Smooth muscle cell (in vitro differentiated cells): ENCODE measurements at regions not wholly inside any gene's neighbourhood (a gene's known extent, or its start where the extent isn't known, plus 50 kb on each side); places are given as distances from the start of the nearest gene placed in this dataset.

ENCODE experiments used
- DNase-seq: peaks from one replicate; lab custom pipeline; 2025; ENCODE audit not compliant: unreplicated experiment; lab: John Stamatoyannopoulos, UW
- H2AFZ ChIP-seq: fragments of 200-600 bp; sonication (generic); 2 replicates; pipeline ENCODE4 v1.6.0; 2016; ENCODE audit warnings: antibody characterized with exemption, low read depth, mild to moderate bottlenecking
- H3F3A ChIP-seq: fragments of 200-600 bp; sonication (generic); 2 replicates; pipeline ENCODE4 v1.6.0; 2017; ENCODE audit warnings: antibody characterized with exemption, low read depth
- H3K27ac ChIP-seq: fragments of 200-600 bp; sonication (generic); 2 replicates; pipeline ENCODE4 v1.5.1; 2016; ENCODE audit warnings: low read depth, mild to moderate bottlenecking
- H3K27me3 ChIP-seq: fragments of 200-600 bp; sonication (generic); 2 replicates; pipeline ENCODE4 v1.6.1; 2016; ENCODE audit warnings: low read depth, mild to moderate bottlenecking
- H3K36me3 ChIP-seq: fragments of 200-600 bp; sonication (generic); 2 replicates; pipeline ENCODE4 v1.5.1; 2016; ENCODE audit warnings: low read depth
- H3K4me1 ChIP-seq: fragments of 200-600 bp; sonication (generic); 2 replicates; pipeline ENCODE4 v1.5.1; 2016; ENCODE audit warnings: low read depth
- H3K4me2 ChIP-seq: fragments of 200-600 bp; sonication (generic); 2 replicates; pipeline ENCODE4 v1.6.0; 2016; ENCODE audit warnings: mild to moderate bottlenecking
- H3K4me3 ChIP-seq: fragments of 200-600 bp; sonication (generic); 2 replicates; pipeline ENCODE4 v1.5.1; 2016; ENCODE audit warnings: mild to moderate bottlenecking
- H3K79me2 ChIP-seq: fragments of 200-600 bp; sonication (generic); 2 replicates; pipeline ENCODE4 v1.6.0; 2016; ENCODE audit warnings: low read depth, mild to moderate bottlenecking
- H3K9ac ChIP-seq: fragments of 200-600 bp; sonication (generic); 2 replicates; pipeline ENCODE4 v1.6.0; 2016; ENCODE audit warnings: low read depth
- H3K9me3 ChIP-seq: fragments of 200-600 bp; sonication (generic); replicated peaks from 2 replicates; pipeline ENCODE4 v1.5.1; 2016; ENCODE audit warnings: low read depth
- H4K20me1 ChIP-seq: fragments of 200-600 bp; sonication (generic); 2 replicates; pipeline ENCODE4 v1.6.0; 2016; ENCODE audit warnings: low read depth
- WGBS: methylation state at CpG from one replicate; pipeline ENCODE4 v1.1.7; 2016; ENCODE audit warnings: low lambda C conversion rate; 5-methylcytosine and 5-hydroxymethylcytosine counted together
- TF ChIP-seq, protein P1 (sequence below): fragments of 200-600 bp; sonication (generic); IDR thresholded peaks from 2 replicates; pipeline ENCODE4 v1.5.1; 2017; ENCODE audit warnings: borderline replicate concordance, mild to moderate bottlenecking, antibody characterized with exemption; ENCODE audit not compliant: insufficient read depth, poor library complexity, severe bottlenecking

DNA sequence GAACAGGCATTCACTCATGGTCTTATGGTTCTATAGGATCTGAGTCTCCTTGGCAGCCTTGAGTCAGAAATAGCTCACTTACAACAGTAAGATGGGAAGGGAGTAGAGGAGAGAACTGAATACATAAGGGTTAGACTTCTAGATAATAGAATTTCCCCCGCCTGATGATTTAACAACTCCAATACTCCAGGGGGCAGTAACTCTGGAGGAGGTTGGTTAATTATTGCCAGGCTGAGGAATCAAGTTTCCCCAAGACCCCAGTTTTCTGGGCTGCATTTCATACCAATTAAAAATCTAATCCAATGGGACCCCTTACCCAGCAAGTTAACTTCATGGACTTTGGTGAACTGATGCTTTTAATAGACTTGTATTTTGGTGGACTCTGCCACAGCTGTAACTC, 94.2 kb upstream of the MOCS1 start:
- Histone ChIP-seq H3K27ac (no peak overlapping the region), H3K27me3 (peaks cover 25% of the 10 kb centered on the region), H3F3A (no peaks in the 10 kb centered on the region), H3K4me3 (no peak overlapping the region), H3K9me3 (no peaks in the 10 kb centered on the region), H3K79me2 (no peaks in the 10 kb centered on the region), H3K4me2 (no peak overlapping the region), H3K4me1 (no peaks in the 10 kb centered on the region), H2AFZ (no peak overlapping the region), H3K36me3 (no peaks in the 10 kb centered on the region), H3K9ac (no peak overlapping the region), H4K20me1 (no peaks in the 10 kb centered on the region)
- DNase-seq, result no peak
- WGBS, result 91% methylated on average over 1 of the region's 1 CpG
- TF ChIP-seq, protein P1, sequence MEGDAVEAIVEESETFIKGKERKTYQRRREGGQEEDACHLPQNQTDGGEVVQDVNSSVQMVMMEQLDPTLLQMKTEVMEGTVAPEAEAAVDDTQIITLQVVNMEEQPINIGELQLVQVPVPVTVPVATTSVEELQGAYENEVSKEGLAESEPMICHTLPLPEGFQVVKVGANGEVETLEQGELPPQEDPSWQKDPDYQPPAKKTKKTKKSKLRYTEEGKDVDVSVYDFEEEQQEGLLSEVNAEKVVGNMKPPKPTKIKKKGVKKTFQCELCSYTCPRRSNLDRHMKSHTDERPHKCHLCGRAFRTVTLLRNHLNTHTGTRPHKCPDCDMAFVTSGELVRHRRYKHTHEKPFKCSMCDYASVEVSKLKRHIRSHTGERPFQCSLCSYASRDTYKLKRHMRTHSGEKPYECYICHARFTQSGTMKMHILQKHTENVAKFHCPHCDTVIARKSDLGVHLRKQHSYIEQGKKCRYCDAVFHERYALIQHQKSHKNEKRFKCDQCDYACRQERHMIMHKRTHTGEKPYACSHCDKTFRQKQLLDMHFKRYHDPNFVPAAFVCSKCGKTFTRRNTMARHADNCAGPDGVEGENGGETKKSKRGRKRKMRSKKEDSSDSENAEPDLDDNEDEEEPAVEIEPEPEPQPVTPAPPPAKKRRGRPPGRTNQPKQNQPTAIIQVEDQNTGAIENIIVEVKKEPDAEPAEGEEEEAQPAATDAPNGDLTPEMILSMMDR, result no peak

DNA sequence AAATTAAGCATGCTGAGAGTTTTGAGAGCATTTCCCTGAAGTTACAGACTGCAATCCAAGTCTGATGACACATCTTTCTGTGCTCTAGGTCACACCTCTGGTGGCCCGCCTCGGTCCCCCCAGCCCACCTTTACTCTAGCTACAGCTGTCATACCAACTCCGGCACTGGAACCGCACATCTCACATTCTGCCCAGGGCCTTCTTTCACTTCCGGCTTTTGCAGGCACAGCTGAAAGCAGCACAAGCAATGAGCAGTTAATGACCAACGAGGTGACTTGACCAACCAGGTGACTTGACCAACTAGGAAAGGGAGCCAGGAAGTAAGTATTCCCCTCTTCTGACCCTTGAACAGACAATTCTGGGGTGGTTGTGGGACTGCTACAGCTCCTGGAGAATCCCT, 88.6 kb upstream of the MOCS1 start:
- Histone ChIP-seq H3K27ac (no peak overlapping the region), H2AFZ (no peak overlapping the region), H3K27me3 (peaks cover 30% of the 10 kb centered on the region), H4K20me1 (no peaks in the 10 kb centered on the region), H3K36me3 (no peaks in the 10 kb centered on the region), H3K4me1 (no peaks in the 10 kb centered on the region), H3K9ac (no peak overlapping the region), H3K9me3 (no peaks in the 10 kb centered on the region), H3K4me3 (no peak overlapping the region), H3K4me2 (no peak overlapping the region), H3F3A (no peaks in the 10 kb centered on the region), H3K79me2 (no peaks in the 10 kb centered on the region)
- DNase-seq, result no peak
- TF ChIP-seq, protein P1, result no peak
- 91% methylated on average over 6 of the region's 6 CpGs for whole genome bisulfite sequencing

DNA sequence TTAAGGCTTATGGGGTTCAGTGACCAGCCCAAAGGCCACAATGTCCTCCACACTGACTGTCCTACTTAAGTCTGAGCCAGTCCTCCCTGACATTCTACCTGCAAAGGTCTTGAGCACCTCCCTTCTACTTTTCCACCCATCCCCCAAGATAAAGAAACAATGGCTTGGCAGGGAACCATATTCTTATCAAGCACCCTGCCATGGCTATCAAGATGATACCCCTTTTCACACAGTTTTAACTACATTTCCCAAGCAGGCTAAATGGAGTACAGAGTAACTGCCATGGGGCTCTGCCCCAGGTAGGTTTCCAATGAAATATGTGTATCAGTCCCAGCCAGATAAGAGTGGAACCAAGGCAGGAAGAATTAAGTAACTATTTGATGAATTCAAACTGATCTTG, 85.9 kb upstream of the MOCS1 start:
- H3K9me3 ChIP-seq, result no peaks in the 10 kb centered on the region
- no peak for DNase-seq
- H4K20me1 ChIP-seq, result no peaks in the 10 kb centered on the region
- peaks cover 18% of the 10 kb centered on the region for H3K27me3 ChIP-seq
- H3K4me2 ChIP-seq, result no peak overlapping the region
- no peaks in the 10 kb centered on the region for H3K36me3 ChIP-seq
- H3K4me3 ChIP-seq, result no peak overlapping the region
- TF ChIP-seq, protein P1, result no peak
- H3K27ac ChIP-seq, result no peak overlapping the region
- H3K4me1 ChIP-seq, result no peaks in the 10 kb centered on the region
- H3K9ac ChIP-seq, result no peak overlapping the region
- no peaks in the 10 kb centered on the region for H3F3A ChIP-seq
- H2AFZ ChIP-seq, result no peak overlapping the region
- H3K79me2 ChIP-seq, result no peaks in the 10 kb centered on the region

DNA sequence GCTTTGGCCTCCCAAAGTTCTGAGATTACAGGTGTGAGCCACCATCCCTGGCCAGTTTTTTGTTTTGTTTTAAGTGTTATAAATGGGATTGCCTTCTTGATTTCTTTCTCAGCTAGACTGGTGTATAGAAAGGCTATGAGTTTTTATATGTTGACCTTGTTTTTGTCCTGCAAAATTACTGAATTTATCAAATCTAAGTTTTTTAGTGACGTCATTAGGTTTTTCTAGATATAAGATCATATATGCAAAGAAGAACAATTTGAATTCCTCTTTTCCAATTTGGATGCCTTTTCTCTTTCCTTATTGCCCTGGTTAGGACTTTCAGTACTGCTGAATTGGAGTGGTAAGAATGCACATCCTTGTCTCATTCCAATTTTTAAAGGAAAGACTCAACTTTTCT, 81.3 kb upstream of the MOCS1 start:
- no peaks in the 10 kb centered on the region for H4K20me1 ChIP-seq
- H3K9ac ChIP-seq, result no peak overlapping the region
- TF ChIP-seq, protein P1, result no peak
- H3K79me2 ChIP-seq, result no peaks in the 10 kb centered on the region
- 93% methylated on average over 1 of the region's 1 CpG for WGBS
- no peak overlapping the region for H3K27ac ChIP-seq
- no peak overlapping the region for H2AFZ ChIP-seq
- no peaks in the 10 kb centered on the region for H3K36me3 ChIP-seq
- DNase-seq, result no peak
- H3K4me1 ChIP-seq, result no peaks in the 10 kb centered on the region
- no peaks in the 10 kb centered on the region for H3F3A ChIP-seq
- H3K4me3 ChIP-seq, result no peak overlapping the region
- no peak overlapping the region for H3K4me2 ChIP-seq
- no peaks in the 10 kb centered on the region for H3K9me3 ChIP-seq
- H3K27me3 ChIP-seq, result no peaks in the 10 kb centered on the region
